ENCODE measurements at regions not wholly inside any gene's neighbourhood (a gene's known extent, or its start where the extent isn't known, plus 50 kb on each side); places are given as distances from the start of the nearest gene placed in this dataset.

DNA sequence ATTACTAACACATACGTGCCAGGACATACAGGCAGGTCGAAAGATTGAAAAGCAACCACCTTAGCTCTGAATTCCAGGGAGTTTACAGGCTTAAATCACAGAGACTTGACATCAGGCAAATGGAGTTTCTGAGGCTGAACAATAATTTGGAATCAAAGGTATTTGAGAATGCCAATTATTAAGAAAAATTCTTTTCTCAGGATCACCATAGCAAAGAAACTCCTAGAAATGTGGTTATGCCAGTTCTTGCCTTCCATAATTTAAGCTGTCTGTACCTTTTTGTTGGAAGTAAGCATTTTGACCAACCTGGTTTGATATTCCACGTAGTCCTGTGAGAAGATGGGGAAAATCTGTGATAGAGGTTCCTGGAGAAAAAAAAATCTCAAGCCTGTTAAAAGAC lies 312.4 kb upstream of the SMARCA2 start:
- Histone ChIP-seq H3K4me1 (no peaks in the 10 kb centered on the region), H3K27ac (no peak overlapping the region), H3K36me3 (no peaks in the 10 kb centered on the region), H3K4me3 (no peak overlapping the region), H3K27me3 (peaks cover 0 to 5% (median 0%) of the 10 kb centered on the region in 4 donors), H3K9me3 (no peaks in the 10 kb centered on the region)
- no peak for DNase-seq
- intact Hi-C loops (cut with DNase I) = no loop called here
- TF ChIP-seq, protein P1, sequence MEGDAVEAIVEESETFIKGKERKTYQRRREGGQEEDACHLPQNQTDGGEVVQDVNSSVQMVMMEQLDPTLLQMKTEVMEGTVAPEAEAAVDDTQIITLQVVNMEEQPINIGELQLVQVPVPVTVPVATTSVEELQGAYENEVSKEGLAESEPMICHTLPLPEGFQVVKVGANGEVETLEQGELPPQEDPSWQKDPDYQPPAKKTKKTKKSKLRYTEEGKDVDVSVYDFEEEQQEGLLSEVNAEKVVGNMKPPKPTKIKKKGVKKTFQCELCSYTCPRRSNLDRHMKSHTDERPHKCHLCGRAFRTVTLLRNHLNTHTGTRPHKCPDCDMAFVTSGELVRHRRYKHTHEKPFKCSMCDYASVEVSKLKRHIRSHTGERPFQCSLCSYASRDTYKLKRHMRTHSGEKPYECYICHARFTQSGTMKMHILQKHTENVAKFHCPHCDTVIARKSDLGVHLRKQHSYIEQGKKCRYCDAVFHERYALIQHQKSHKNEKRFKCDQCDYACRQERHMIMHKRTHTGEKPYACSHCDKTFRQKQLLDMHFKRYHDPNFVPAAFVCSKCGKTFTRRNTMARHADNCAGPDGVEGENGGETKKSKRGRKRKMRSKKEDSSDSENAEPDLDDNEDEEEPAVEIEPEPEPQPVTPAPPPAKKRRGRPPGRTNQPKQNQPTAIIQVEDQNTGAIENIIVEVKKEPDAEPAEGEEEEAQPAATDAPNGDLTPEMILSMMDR (IDR thresholded peaks at IDR 0.05) = no peak
- no peak for ATAC-seq
- no peak for FAIRE-seq
- WGBS, 2 donors = 54 to 56% methylated on average over 3 of the region's 3 CpGs

- TF ChIP-seq, protein P1 (IDR thresholded peaks at IDR 0.05) = no peak
- no peak for FAIRE-seq
- Histone ChIP-seq H3K4me1 (no peaks in the 10 kb centered on the region), H3K4me3 (no peak overlapping the region), H3K36me3 (no peaks in the 10 kb centered on the region), H3K9me3 (no peaks in the 10 kb centered on the region), H3K27me3 (no peaks in the 10 kb centered on the region), H3K27ac (no peak overlapping the region)
- 18 to 20% methylated on average over 1 of the region's 1 CpG for WGBS, 2 donors
- no peak for DNase-seq
- intact Hi-C loops (cut with DNase I) = no loop called here
- ATAC-seq = no peak
Measured at GRCh38 chr9:1707291-1707690, 307.9 kb upstream of the SMARCA2 start.

- FAIRE-seq = no peak
- no peaks in the 10 kb centered on the region for H3K36me3 ChIP-seq
- ATAC-seq = no peak
- no peak overlapping the region for H3K27ac ChIP-seq
- no peaks in the 10 kb centered on the region for H3K4me1 ChIP-seq
- no peak for DNase-seq
- H3K9me3 ChIP-seq = no peaks in the 10 kb centered on the region
- TF ChIP-seq, protein P1 (IDR thresholded peaks at IDR 0.05) = no peak
- intact Hi-C loops (cut with DNase I) = no loop called here
- WGBS, 2 donors = 80 to 100% methylated on average over 1 of the region's 1 CpG
- H3K4me3 ChIP-seq = no peak overlapping the region
- H3K27me3 ChIP-seq = no peaks in the 10 kb centered on the region
Measured at GRCh38 chr9:1708219-1708618, 306.9 kb upstream of the SMARCA2 start.

DNA sequence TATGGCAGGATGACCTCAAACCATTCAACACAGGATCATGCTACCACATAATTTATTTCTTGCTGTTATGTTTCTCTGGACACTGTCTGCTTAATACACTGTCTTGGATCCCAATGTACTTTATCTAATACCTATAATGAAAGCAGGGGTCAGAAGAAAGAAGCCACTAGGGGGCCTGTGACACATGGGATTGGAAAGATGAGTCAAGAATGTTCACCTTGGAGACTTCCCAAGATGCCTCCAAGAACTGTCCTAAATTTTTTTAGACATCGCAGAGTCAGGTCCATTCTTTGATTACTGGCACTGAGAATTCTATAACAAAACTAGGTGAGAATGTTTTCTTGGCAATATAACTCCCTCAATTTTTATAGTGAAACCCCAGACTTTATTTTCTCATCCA lies 305.8 kb upstream of the SMARCA2 start:
- intact Hi-C loops (cut with DNase I) = no loop called here
- Histone ChIP-seq H3K27ac (no peak overlapping the region), H3K4me3 (no peak overlapping the region), H3K36me3 (no peaks in the 10 kb centered on the region), H3K27me3 (no peaks in the 10 kb centered on the region), H3K9me3 (no peaks in the 10 kb centered on the region), H3K4me1 (no peaks in the 10 kb centered on the region)
- 84 to 96% methylated on average over 1 of the region's 1 CpG for WGBS, 2 donors
- FAIRE-seq = no peak
- TF ChIP-seq, protein P1 (IDR thresholded peaks at IDR 0.05) = no peak
- no peak for ATAC-seq
- DNase-seq = no peak

DNA sequence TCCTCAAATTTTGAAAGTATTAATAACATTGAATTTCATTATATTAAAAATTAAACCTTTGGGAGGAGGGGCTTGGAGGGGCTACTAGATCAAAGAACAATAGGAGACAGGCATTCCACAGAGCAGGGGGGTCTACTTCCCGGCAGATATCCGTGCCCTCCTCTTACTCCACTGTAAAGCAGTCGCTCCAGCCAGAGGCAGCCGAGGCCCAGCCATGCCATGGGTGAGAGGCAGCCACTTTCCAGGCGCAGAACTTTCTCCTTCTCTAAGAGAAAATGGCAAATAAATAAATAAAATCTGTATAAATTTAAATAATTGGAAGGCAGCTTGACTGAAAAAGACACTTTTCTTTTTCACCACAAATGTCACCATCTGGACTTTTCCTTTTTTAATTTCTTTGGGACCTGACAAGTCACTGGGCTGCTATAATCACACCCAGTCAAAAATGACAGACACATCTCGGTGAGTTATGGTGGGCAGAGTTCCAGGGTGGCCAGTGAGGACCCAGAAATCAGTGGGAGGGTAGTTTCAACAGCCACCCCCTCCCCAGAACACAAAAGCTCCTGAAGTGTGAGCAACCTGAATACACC lies 302.2 kb upstream of the SMARCA2 start:
- H3K36me3 ChIP-seq = no peaks in the 10 kb centered on the region
- no peak overlapping the region for H3K27ac ChIP-seq
- no peaks in the 10 kb centered on the region for H3K9me3 ChIP-seq
- FAIRE-seq (no peak), ATAC-seq (no peak), DNase-seq (no peak)
- intact Hi-C loops (cut with DNase I) = no loop called here
- TF ChIP-seq, protein P1 (IDR thresholded peaks at IDR 0.05) = no peak
- H3K27me3 ChIP-seq = no peaks in the 10 kb centered on the region
- H3K4me1 ChIP-seq = no peaks in the 10 kb centered on the region
- 78 to 80% methylated on average over 6 of the region's 6 CpGs for WGBS, 2 donors
- H3K4me3 ChIP-seq = no peak overlapping the region

Data from pancreas (tissue), 10 donors.